Hepatocyte (in vitro differentiated cells): ENCODE measurements at regions not wholly inside any gene's neighbourhood (a gene's known extent, or its start where the extent isn't known, plus 50 kb on each side); places are given as distances from the start of the nearest gene placed in this dataset.

ENCODE experiments used
- EZH2 ChIP-seq: fragments of 200-600 bp; sonication (generic); IDR thresholded peaks from 2 replicates; pipeline ENCODE4 v1.6.1; 2016; ENCODE audit warnings: antibody characterized with exemption, mild to moderate bottlenecking, borderline replicate concordance
- EZH2phosphoT487 ChIP-seq: fragments of 200-600 bp; sonication (generic); IDR thresholded peaks from one replicate; pipeline ENCODE4 v1.6.1; 2018; ENCODE audit warnings: antibody characterized with exemption, mild to moderate bottlenecking, low read depth, moderate library complexity; ENCODE audit not compliant: unreplicated experiment, severe bottlenecking
- TF ChIP-seq, protein P1 (sequence below): fragments of 200-600 bp; sonication (generic); IDR thresholded peaks from 2 replicates; pipeline ENCODE4 v1.5.1; 2016; ENCODE audit warnings: antibody characterized with exemption, mild to moderate bottlenecking; ENCODE audit not compliant: poor library complexity

DNA sequence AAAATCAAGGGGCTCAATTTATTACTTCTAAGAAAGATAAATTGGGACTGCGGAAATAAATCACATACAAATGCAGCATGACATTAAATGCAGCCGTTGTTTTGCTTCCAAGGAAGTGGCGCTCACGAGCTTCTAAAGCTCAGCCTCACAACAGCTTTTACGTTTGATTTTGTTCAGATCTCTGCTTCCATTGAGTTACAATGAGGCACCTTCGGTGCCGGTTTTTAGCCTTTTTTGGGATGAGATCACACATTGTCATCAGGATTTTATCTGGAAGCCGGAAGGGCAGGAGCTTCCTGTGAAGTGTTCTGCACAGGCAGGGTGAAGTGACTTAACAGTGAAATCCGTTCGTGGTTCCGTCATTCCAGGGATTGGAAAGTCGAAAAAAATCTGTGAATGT is 209.8 kb downstream of the DCDC2C start:
- TF ChIP-seq, protein P1, sequence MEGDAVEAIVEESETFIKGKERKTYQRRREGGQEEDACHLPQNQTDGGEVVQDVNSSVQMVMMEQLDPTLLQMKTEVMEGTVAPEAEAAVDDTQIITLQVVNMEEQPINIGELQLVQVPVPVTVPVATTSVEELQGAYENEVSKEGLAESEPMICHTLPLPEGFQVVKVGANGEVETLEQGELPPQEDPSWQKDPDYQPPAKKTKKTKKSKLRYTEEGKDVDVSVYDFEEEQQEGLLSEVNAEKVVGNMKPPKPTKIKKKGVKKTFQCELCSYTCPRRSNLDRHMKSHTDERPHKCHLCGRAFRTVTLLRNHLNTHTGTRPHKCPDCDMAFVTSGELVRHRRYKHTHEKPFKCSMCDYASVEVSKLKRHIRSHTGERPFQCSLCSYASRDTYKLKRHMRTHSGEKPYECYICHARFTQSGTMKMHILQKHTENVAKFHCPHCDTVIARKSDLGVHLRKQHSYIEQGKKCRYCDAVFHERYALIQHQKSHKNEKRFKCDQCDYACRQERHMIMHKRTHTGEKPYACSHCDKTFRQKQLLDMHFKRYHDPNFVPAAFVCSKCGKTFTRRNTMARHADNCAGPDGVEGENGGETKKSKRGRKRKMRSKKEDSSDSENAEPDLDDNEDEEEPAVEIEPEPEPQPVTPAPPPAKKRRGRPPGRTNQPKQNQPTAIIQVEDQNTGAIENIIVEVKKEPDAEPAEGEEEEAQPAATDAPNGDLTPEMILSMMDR, result no peak
- TF ChIP-seq EZH2phosphoT487, result no peak
- no peak for TF ChIP-seq EZH2
